Type B pancreatic cell (in vitro differentiated cells): ENCODE measurements at regions not wholly inside any gene's neighbourhood (a gene's known extent, or its start where the extent isn't known, plus 50 kb on each side); places are given as distances from the start of the nearest gene placed in this dataset.

Experiments
- DNase-seq: peaks from one replicate; pipeline ENCODE4 v3.0.0; 2021; ENCODE audit warnings: mixed read lengths; ENCODE audit not compliant: unreplicated experiment; ENCODE audit errors: extremely low spot score
- H3K27ac Mint-ChIP-seq: 2 replicates; pipeline ENCODE4 v1.8.0; 2021; ENCODE audit warnings: mild to moderate bottlenecking, mixed read lengths
- H3K27me3 Mint-ChIP-seq: 2 replicates; pipeline ENCODE4 v1.8.0; 2021; ENCODE audit warnings: mixed read lengths
- H3K36me3 Mint-ChIP-seq: 2 replicates; pipeline ENCODE4 v1.8.0; 2021; ENCODE audit warnings: mixed read lengths
- H3K4me1 Mint-ChIP-seq: one replicate; pipeline ENCODE4 v1.8.0; 2021; ENCODE audit warnings: mixed read lengths; ENCODE audit not compliant: unreplicated experiment
- H3K4me3 Mint-ChIP-seq: 2 replicates; pipeline ENCODE4 v1.8.0; 2021; ENCODE audit warnings: mild to moderate bottlenecking, mixed read lengths
- H3K9me3 Mint-ChIP-seq: 2 replicates; pipeline ENCODE4 v1.8.0; 2021; ENCODE audit warnings: mixed read lengths
- CTCF ChIP-seq: fragments of 200-600 bp; sonication (generic); conservative IDR thresholded peaks from 2 replicates; pipeline ENCODE4 v1.5.0; 2021; ENCODE audit warnings: antibody characterized with exemption, mild to moderate bottlenecking

DNA sequence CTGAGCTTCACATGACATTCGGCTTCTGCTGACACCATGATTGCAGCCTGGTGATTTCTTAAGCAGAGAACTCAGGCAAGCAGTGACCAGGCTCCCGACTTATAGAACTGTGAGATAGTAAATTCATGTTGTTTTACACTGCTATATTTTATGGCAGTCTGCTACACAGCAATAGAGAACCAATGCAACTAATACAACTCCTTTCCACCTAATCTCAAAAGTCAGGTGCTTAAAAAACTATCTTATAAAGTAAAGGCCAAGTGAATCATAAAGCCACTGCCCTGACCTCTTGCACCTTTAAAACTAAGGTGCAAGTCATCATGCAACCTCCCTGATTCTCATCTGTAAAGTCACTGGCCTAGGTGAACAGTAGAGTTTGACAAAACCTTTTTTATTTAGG, 95.3 kb upstream of the GLS start:
- TF ChIP-seq CTCF: no peak
- H3K4me1 Mint-ChIP-seq: peaks cover 19% of the 10 kb centered on the region
- no peak overlapping the region for H3K4me3 Mint-ChIP-seq
- no peaks in the 10 kb centered on the region for H3K27me3 Mint-ChIP-seq
- H3K36me3 Mint-ChIP-seq: no peaks in the 10 kb centered on the region
- DNase-seq: no peak
- no peak overlapping the region for H3K27ac Mint-ChIP-seq
- no peaks in the 10 kb centered on the region for H3K9me3 Mint-ChIP-seq

DNA sequence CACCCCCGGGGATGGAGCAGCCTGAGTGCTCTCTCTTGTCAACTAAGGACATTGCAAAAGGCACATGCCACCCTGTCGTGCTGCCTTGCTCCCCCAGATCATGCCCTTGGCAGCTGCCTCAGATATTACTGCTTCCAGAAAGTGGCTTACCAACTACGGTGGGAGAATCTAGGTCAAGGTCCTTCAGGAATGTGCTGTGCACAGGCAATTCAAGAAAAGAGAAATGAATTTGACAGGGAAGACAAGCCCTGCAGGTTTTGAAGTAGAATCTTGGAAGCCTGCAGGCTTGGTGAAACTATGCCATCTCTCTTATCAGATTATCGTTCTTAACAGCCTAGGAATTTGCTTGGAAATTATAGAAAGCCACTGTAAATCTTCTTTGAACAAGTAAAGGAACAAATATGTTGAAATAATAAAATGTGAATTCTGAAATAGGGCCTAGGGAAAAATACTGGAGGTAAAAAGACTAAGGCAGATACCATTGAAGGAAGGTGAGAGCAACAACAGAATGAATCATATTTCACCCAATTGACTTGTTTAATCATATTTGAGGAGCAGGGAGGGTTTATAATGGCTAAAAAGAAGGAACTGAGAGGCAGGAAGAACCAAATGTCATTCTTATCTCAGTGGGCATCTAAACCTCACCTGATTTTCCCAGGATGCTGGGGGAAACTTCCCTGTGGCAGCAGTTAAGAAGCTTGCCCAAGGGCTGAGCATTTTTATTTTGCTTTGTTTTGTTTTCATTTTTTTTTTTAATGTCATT, 94.0 kb upstream of the GLS start:
- Mint-ChIP-seq H3K4me1 (peaks cover 22% of the 10 kb centered on the region), H3K9me3 (no peaks in the 10 kb centered on the region), H3K36me3 (no peaks in the 10 kb centered on the region), H3K27me3 (no peaks in the 10 kb centered on the region), H3K27ac (peak overlapping the region; percentile 80), H3K4me3 (peak overlapping the region; percentile 18)
- TF ChIP-seq CTCF: no peak
- no peak for DNase-seq

DNA sequence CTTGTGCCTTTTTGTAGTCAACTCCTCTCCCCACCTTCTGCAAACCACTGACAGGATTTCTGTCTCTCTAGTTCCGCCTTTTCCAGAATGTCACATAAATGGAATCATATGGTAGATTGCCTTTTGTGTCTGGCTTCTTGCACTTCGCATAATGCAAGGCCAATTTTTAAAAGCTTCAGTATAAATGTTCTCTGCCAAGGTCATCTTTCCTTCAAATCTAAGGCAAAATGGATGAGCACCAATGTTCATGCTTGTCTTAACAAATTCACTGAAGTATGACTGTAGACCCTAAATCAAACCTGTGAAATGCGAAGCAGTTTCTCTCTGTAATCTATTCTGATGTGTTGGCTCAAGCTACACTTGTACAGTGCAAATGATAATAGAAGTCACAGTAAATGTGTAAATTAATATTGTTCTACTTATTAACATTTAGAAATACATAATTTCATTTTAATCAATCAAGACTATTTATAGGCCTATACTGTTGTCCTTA, 92.8 kb upstream of the GLS start:
- no peaks in the 10 kb centered on the region for H3K27me3 Mint-ChIP-seq
- DNase-seq: no peak
- TF ChIP-seq CTCF: no peak
- peaks cover under 1% of the 10 kb centered on the region for H3K36me3 Mint-ChIP-seq
- H3K4me3 Mint-ChIP-seq: no peak overlapping the region
- H3K9me3 Mint-ChIP-seq: peaks cover under 1% of the 10 kb centered on the region
- H3K27ac Mint-ChIP-seq: peak overlapping the region; percentile 9
- H3K4me1 Mint-ChIP-seq: peaks cover 29% of the 10 kb centered on the region

- H3K27ac Mint-ChIP-seq: no peak overlapping the region
- H3K4me1 Mint-ChIP-seq: peaks cover 37% of the 10 kb centered on the region
- H3K4me3 Mint-ChIP-seq: no peak overlapping the region
- no peak for DNase-seq
- peaks cover 7% of the 10 kb centered on the region for H3K9me3 Mint-ChIP-seq
- peaks cover 5% of the 10 kb centered on the region for H3K36me3 Mint-ChIP-seq
- no peaks in the 10 kb centered on the region for H3K27me3 Mint-ChIP-seq
- TF ChIP-seq CTCF: no peak
Measured at GRCh38 chr2:190789074-190790004, 91.3 kb upstream of the GLS start.

DNA sequence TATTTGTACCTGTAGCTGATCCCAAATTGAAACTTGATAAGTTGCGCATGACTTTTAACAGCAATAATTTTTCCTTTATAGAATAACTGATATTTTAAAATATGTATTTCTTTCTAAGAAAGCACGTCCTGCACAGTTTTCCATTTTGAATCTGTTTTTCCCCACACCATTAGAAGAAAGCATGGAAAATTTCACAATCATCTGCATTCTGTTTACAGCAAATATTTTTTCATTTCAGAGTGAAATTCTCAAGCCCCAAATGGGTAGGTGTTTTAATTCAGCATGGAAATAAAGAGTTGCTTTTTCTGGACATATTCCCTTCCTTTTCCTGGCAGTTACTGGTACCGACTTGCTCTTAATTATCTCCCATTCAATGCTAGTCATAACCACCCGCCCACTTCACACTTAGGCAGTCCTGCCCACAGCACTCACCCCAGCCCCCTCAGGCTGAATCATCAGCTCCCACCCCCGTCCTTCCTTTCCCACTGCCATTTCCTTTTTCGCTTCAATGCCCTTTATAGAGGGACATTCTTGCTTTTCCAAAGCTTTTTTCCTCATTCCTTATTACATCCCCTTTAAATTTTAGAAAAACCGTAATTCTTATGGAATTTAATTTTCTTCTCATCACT, 89.2 kb upstream of the GLS start:
- H3K4me3 Mint-ChIP-seq: no peak overlapping the region
- DNase-seq: no peak
- peak overlapping the region; percentile 66 for H3K27ac Mint-ChIP-seq
- H3K4me1 Mint-ChIP-seq: peaks cover 36% of the 10 kb centered on the region
- peaks cover 7% of the 10 kb centered on the region for H3K9me3 Mint-ChIP-seq
- no peaks in the 10 kb centered on the region for H3K27me3 Mint-ChIP-seq
- peaks cover 5% of the 10 kb centered on the region for H3K36me3 Mint-ChIP-seq
- TF ChIP-seq CTCF: no peak
